Gastroesophageal sphincter (tissue), 4 donors: ENCODE measurements at regions not wholly inside any gene's neighbourhood (a gene's known extent, or its start where the extent isn't known, plus 50 kb on each side); places are given as distances from the start of the nearest gene placed in this dataset.

ENCODE experiments used
- ATAC-seq: fragments of 150-250 bp; one replicate; pipeline ENCODE4 v1.9.1; 2016; ENCODE audit warnings: mild to moderate bottlenecking, moderate library complexity
- H3K27ac ChIP-seq, 4 donors: fragments of 200-600 bp; sonication (generic) in 3 of 4; 1 replicate in 3 of 4; 2 replicates in 1 of 4; pipeline ENCODE4 v1.5.1; 2016 to 2019
- H3K27me3 ChIP-seq: fragments of 200-600 bp; sonication (generic); one replicate; pipeline ENCODE4 v1.5.1; 2019
- H3K36me3 ChIP-seq, 2 donors: fragments of 200-600 bp; sonication (generic); one replicate each; pipeline ENCODE4 v1.5.1; 2019; ENCODE audit warnings: control low read depth in 1 of 2
- H3K4me1 ChIP-seq, 3 donors: fragments of 200-600 bp; sonication (generic); 1 replicate in 2 of 3; 2 replicates in 1 of 3; pipeline ENCODE4 v1.5.1; 2016 to 2019; ENCODE audit warnings: control low read depth in 2 of 3
- H3K4me3 ChIP-seq, 2 donors: fragments of 200-600 bp; sonication (generic); one replicate each; pipeline ENCODE4 v1.5.1; 2019; ENCODE audit warnings: mild to moderate bottlenecking in 1 of 2, moderate library complexity in 1 of 2
- H3K9me3 ChIP-seq, 3 donors: fragments of 200-600 bp; sonication (generic); one replicate each; pipeline ENCODE4 v1.5.1; 2017 to 2019; ENCODE audit warnings: control low read depth in 2 of 3
- EP300 ChIP-seq: sonication (generic); formaldehyde crosslinking; IDR thresholded peaks from one replicate; pipeline ENCODE4 v1.6.1; 2017; ENCODE audit warnings: antibody characterized with exemption, mild to moderate bottlenecking
- POLR2A ChIP-seq, 2 donors: fragments of 450-650 bp; IDR thresholded peaks; one replicate each; pipeline ENCODE4 v1.6.1; 2017; ENCODE audit warnings: antibody characterized with exemption in 2 of 2, mild to moderate bottlenecking in 2 of 2, moderate library complexity in 1 of 2
- POLR2AphosphoS5 ChIP-seq: sonication (generic); formaldehyde crosslinking; IDR thresholded peaks from one replicate; pipeline ENCODE4 v1.6.1; 2017; ENCODE audit warnings: antibody characterized with exemption
- WGBS, 2 donors: methylation state at CpG; one replicate each; pipeline ENCODE4 v1.1.5; 2018; ENCODE audit warnings: low coverage in 1 of 2; 5-methylcytosine and 5-hydroxymethylcytosine counted together
- TF ChIP-seq, protein P1 (sequence below), 4 experiments: fragments of 200-600 bp in 2 of 4; fragments of 450-650 bp in 2 of 4; sonication (generic) in 1 of 4; IDR thresholded peaks; one replicate each; pipeline ENCODE4 v1.5.1; 2017 to 2019; ENCODE audit warnings: antibody characterized with exemption in 4 of 4, mild to moderate bottlenecking in 2 of 4, moderate library complexity in 2 of 4

DNA sequence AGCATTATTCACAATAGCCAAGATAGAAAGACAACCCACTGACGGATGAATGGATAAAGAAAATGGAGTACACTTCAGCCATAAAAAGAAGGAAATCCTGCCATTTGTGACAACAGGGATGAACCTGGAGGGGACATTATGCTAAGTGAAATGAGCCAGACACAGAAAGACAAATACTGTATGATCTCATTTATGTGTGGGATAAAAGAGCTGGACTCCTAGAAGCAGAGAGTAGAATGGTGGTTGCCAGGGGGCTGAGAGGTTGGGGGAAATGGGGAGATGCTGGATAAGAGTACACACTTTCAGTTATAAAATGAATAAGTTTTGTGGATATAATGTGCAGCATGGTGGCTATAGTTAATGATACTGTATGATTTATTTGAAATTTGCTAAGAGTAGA, 124.4 kb downstream of the SEC23IP start:
- Histone ChIP-seq H3K4me3 (no peak overlapping the region), H3K36me3 (no peaks in the 10 kb centered on the region), H3K27ac (no peak overlapping the region), H3K4me1 (no peaks in the 10 kb centered on the region), H3K9me3 (no peaks in the 10 kb centered on the region), H3K27me3 (peaks cover 8% of the 10 kb centered on the region)
- TF ChIP-seq EP300: no peak
- TF ChIP-seq, protein P1, sequence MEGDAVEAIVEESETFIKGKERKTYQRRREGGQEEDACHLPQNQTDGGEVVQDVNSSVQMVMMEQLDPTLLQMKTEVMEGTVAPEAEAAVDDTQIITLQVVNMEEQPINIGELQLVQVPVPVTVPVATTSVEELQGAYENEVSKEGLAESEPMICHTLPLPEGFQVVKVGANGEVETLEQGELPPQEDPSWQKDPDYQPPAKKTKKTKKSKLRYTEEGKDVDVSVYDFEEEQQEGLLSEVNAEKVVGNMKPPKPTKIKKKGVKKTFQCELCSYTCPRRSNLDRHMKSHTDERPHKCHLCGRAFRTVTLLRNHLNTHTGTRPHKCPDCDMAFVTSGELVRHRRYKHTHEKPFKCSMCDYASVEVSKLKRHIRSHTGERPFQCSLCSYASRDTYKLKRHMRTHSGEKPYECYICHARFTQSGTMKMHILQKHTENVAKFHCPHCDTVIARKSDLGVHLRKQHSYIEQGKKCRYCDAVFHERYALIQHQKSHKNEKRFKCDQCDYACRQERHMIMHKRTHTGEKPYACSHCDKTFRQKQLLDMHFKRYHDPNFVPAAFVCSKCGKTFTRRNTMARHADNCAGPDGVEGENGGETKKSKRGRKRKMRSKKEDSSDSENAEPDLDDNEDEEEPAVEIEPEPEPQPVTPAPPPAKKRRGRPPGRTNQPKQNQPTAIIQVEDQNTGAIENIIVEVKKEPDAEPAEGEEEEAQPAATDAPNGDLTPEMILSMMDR (IDR thresholded peaks at IDR 0.05): no peak
- no peak for TF ChIP-seq POLR2AphosphoS5
- TF ChIP-seq POLR2A (IDR thresholded peaks at IDR 0.05): no peak
- no peak for ATAC-seq
- 83 to 88% methylated on average over 1 of the region's 1 CpG for WGBS, 2 donors

DNA sequence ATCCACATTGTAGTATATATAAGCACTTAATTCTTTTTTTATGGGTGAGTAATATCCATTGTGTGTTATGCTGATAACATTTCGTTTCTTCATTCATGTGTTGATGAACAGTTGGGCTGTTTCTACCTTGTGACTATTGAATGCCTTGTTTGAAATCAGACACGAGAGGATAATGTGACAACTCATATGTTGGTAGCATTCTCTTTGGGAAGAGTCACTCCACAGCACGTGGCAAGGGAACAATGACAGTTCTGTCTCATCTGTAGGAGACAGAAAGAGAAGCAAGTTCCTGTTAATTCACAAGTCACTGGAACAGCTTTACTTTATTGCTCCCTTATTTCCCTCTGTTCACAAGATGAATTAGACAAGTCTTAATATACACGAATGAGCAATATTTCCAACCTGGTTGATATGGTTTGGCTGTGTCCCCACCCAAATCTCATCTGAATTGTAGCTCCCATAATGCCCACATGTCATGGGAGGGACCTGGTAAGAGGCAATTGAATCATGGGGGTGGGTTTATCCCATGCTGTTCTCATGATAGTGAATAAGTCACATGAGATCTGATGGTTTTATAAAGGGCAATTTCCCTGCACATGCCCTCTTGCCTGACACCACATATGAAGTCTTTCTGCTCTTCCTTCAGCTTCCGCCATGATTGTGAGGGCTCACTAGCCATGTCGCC, 125.3 kb downstream of the SEC23IP start:
- no peak overlapping the region for H3K27ac ChIP-seq
- WGBS, 2 donors: 46 to 68% methylated on average over 5 to 6 of the region's 6 CpGs
- H3K27me3 ChIP-seq: no peaks in the 10 kb centered on the region
- no peak for ATAC-seq
- H3K9me3 ChIP-seq: no peaks in the 10 kb centered on the region
- no peak overlapping the region for H3K4me3 ChIP-seq
- no peaks in the 10 kb centered on the region for H3K4me1 ChIP-seq
- H3K36me3 ChIP-seq: no peaks in the 10 kb centered on the region
- TF ChIP-seq POLR2AphosphoS5: no peak

DNA sequence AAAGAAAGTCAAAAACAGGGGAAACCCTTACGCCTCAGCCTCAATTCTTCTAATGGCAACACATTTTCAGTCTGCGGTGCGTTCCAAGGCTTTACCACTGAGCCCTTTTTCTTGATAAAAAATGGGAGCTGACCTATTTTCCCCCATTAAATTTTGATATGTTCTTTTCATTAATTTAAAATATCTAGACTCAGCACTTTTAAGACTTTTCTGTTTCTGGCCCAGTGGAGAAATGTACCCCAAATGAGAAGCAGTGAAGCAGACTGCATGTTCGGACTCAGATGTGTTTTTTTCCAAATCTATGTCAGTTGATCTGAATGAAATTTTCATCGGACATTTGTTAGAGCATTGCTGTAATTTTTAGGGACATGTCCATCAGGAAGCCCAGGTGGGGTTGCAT, 126.2 kb downstream of the SEC23IP start:
- no peak overlapping the region for H3K27ac ChIP-seq
- H3K36me3 ChIP-seq: no peaks in the 10 kb centered on the region
- H3K9me3 ChIP-seq: no peaks in the 10 kb centered on the region
- TF ChIP-seq POLR2AphosphoS5: no peak
- TF ChIP-seq, protein P1 (IDR thresholded peaks at IDR 0.05): no peak
- TF ChIP-seq POLR2A (IDR thresholded peaks at IDR 0.05): no peak
- TF ChIP-seq EP300: no peak
- no peak for ATAC-seq
- H3K4me1 ChIP-seq: no peaks in the 10 kb centered on the region
- peaks cover 1% of the 10 kb centered on the region for H3K27me3 ChIP-seq
- 87 to 88% methylated on average over 1 to 5 of the region's 5 CpGs for WGBS, 2 donors
- H3K4me3 ChIP-seq: no peak overlapping the region

DNA sequence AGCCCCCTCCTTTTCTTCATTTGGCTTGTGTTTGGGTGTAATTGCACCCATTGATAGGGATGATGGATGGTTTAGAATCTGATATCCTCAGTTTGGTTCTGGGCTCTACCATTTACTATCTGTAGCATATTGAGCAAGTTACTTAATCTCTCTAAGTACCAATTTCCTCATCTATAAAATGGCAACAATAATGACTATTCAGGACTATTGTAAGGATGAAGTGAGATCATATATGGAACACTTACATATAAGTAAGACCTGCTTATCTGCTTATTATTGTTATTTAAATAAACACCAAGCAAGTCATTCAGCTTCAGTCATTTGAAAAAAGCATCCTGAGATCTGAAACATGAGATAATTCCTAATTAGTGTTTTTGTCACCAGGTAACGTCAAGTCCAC, 127.0 kb downstream of the SEC23IP start:
- no peak for ATAC-seq
- 42 to 46% methylated on average over 1 of the region's 1 CpG for WGBS, 2 donors
- no peaks in the 10 kb centered on the region for H3K36me3 ChIP-seq
- peaks cover 10% of the 10 kb centered on the region for H3K27me3 ChIP-seq
- no peak overlapping the region for H3K27ac ChIP-seq
- H3K4me3 ChIP-seq: no peak overlapping the region
- no peaks in the 10 kb centered on the region for H3K4me1 ChIP-seq
- TF ChIP-seq, protein P1 (IDR thresholded peaks at IDR 0.05): no peak
- TF ChIP-seq EP300: no peak
- no peak for TF ChIP-seq POLR2AphosphoS5
- TF ChIP-seq POLR2A (IDR thresholded peaks at IDR 0.05): no peak
- H3K9me3 ChIP-seq: no peaks in the 10 kb centered on the region

DNA sequence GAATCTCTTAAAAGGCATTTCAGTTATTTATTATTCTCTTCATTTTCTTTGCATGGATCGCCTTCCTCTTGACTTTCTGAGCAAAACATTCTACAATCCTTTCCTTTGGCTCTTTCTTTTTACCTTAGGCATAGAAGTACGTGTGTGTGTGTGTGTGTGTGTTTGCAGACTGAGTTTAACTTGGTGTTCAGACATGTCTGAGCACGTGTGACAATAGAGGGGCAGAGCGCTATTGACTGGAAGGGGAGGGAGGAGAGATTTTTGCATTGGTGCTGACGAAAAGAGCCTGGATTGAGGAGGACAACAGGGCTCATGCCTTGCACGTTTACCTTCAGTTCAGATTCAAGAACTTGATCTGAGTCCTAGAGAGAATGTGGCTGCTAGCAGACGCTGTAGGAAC, 129.8 kb downstream of the SEC23IP start:
- Histone ChIP-seq H3K36me3 (no peaks in the 10 kb centered on the region), H3K4me1 (no peaks in the 10 kb centered on the region), H3K9me3 (no peaks in the 10 kb centered on the region), H3K4me3 (no peak overlapping the region), H3K27me3 (peaks cover 11% of the 10 kb centered on the region), H3K27ac (no peak overlapping the region)
- 51 to 67% methylated on average over 3 to 4 of the region's 7 CpGs for whole genome bisulfite sequencing, 2 donors
- no peak for ATAC-seq
- TF ChIP-seq, protein P1 (IDR thresholded peaks at IDR 0.05): no peak
- TF ChIP-seq POLR2A (IDR thresholded peaks at IDR 0.05) (no peak), EP300 (no peak), POLR2AphosphoS5 (no peak)
